ENCODE measurements at regions not wholly inside any gene's neighbourhood (a gene's known extent, or its start where the extent isn't known, plus 50 kb on each side); places are given as distances from the start of the nearest gene placed in this dataset.

DNA sequence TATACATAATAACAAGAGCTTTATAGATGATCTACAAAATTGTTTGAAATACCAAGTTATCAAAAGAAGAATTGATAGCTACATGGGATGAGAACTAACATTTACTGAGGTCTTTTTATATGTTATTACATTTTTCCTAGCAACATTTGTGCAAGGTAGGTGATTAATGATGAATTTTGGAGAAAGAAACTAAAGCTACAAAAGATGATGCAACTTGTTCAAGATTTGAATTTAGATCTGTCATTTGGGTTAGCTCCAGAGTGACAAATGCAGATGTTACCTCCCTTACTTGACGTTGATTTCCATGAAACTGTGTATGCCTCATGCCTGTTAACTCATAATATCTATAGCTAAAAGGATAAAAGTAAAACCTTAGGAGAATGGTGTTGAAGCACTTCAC lies 84.5 kb upstream of the EYA4 start:
- Histone ChIP-seq H3K27ac (no peak overlapping the region), H3K36me3 (no peaks in the 10 kb centered on the region), H3K9me3 (peaks cover 0 to 5% (median 2%) of the 10 kb centered on the region in 4 donors), H3K27me3 (no peaks in the 10 kb centered on the region), H3K4me1 (no peaks in the 10 kb centered on the region), H3K4me3 (no peak overlapping the region)
- DNase-seq = no peak
- intact Hi-C loops (cut with DNase I) = no loop called here
- 92% methylated on average over 1 of the region's 1 CpG for WGBS, 2 donors
- TF ChIP-seq POLR2A (IDR thresholded peaks at IDR 0.05) (no peak), EP300 (IDR thresholded peaks at IDR 0.05) (no peak), POLR2AphosphoS5 (IDR thresholded peaks at IDR 0.05) (no peak)
- TF ChIP-seq, protein P1, sequence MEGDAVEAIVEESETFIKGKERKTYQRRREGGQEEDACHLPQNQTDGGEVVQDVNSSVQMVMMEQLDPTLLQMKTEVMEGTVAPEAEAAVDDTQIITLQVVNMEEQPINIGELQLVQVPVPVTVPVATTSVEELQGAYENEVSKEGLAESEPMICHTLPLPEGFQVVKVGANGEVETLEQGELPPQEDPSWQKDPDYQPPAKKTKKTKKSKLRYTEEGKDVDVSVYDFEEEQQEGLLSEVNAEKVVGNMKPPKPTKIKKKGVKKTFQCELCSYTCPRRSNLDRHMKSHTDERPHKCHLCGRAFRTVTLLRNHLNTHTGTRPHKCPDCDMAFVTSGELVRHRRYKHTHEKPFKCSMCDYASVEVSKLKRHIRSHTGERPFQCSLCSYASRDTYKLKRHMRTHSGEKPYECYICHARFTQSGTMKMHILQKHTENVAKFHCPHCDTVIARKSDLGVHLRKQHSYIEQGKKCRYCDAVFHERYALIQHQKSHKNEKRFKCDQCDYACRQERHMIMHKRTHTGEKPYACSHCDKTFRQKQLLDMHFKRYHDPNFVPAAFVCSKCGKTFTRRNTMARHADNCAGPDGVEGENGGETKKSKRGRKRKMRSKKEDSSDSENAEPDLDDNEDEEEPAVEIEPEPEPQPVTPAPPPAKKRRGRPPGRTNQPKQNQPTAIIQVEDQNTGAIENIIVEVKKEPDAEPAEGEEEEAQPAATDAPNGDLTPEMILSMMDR (IDR thresholded peaks at IDR 0.05) = no peak

DNA sequence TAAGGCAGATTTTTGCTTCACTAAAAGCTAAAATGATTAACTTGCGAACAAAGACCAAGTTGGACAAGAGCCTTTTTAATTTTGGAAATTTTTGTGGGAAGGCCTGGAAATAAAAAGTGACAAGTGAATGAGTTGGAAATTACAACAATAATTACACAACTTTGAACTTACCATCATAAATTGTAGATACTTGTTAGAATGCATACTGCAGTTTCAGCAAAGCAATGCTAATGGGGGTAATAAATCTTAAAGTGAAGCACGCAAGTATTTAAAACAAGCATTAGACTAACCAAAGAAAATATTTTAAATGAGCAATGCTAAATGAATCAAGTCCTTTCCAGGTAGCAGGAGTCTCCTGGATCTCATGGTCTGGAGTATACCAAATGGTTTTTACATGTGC lies 83.2 kb upstream of the EYA4 start:
- Histone ChIP-seq H3K36me3 (no peaks in the 10 kb centered on the region), H3K27ac (no peak overlapping the region), H3K9me3 (peaks cover 0 to 5% (median 2%) of the 10 kb centered on the region in 4 donors), H3K4me1 (no peaks in the 10 kb centered on the region), H3K27me3 (no peaks in the 10 kb centered on the region), H3K4me3 (no peak overlapping the region)
- intact Hi-C loops (cut with DNase I) = no loop called here
- no peak for DNase-seq
- WGBS, 2 donors = 74 to 86% methylated on average over 2 of the region's 2 CpGs
- TF ChIP-seq POLR2A (IDR thresholded peaks at IDR 0.05) (no peak), POLR2AphosphoS5 (IDR thresholded peaks at IDR 0.05) (no peak), EP300 (IDR thresholded peaks at IDR 0.05) (no peak)
- TF ChIP-seq, protein P1 (IDR thresholded peaks at IDR 0.05) = no peak

DNA sequence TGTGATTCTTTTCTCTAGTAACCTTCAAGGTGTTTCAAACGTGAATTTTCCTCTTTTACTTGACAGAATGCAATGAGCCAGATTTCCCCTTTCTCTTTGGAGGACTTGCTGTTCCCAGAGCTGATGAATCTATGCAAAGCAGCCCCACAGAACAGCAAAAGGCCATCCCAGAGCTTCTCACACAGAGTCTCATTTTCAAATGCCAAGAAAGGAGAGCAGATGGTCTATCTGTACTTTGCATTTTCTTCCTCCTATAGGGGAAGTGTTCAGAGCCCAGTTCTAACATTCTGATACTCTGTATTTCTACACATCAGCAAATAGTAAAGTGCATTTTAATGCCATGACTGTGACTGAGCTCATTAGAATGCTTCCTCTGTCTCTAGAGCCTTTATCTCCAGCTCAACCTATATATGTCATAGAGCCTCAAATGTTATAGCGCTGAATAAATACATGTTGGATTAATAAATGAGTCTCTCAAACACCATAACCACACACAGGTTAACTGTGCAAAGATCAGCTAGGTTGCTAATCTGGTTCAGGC lies 81.8 kb upstream of the EYA4 start:
- WGBS, 2 donors = 50 to 55% methylated on average over 2 of the region's 2 CpGs

DNA sequence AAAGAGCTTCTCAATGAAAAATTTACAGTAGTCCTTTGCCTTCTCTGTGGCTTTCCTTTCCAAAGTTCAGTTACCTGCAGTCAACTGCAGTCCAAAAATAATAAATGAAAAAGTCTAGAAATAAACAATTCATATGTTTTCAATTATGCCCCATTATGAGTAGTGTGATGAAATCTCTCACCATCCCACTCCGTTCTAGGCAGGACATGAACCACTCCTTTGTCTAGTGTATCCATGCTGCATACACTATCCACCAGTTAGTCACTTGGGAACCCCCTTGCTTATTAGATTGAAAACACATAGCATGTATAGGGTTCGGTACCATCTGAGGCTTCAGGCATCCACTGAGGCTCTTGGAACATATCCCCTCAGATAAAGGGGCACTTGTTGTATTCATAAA lies 80.6 kb upstream of the EYA4 start:
- Histone ChIP-seq H3K36me3 (no peaks in the 10 kb centered on the region), H3K4me3 (no peak overlapping the region), H3K27me3 (no peaks in the 10 kb centered on the region), H3K4me1 (no peaks in the 10 kb centered on the region), H3K27ac (no peak overlapping the region), H3K9me3 (no peaks in the 10 kb centered on the region)
- intact Hi-C loops (cut with DNase I) = no loop called here
- 74 to 87% methylated on average over 2 of the region's 2 CpGs for WGBS, 2 donors
- TF ChIP-seq, protein P1 (IDR thresholded peaks at IDR 0.05) = no peak
- no peak for TF ChIP-seq POLR2AphosphoS5 (IDR thresholded peaks at IDR 0.05)
- no peak for DNase-seq

More for the DNA sequence above, 81.8 kb upstream of the EYA4 start:
- no peak for DNase-seq
- H3K27me3 ChIP-seq = no peaks in the 10 kb centered on the region
- no peaks in the 10 kb centered on the region for H3K4me1 ChIP-seq
- H3K27ac ChIP-seq = no peak overlapping the region
- no peaks in the 10 kb centered on the region for H3K36me3 ChIP-seq
- intact Hi-C loops (cut with DNase I) = no loop called here
- H3K4me3 ChIP-seq = no peak overlapping the region
- H3K9me3 ChIP-seq = peaks cover 0 to 5% (median 2%) of the 10 kb centered on the region in 4 donors
- no peak for TF ChIP-seq POLR2A (IDR thresholded peaks at IDR 0.05)
- no peak for TF ChIP-seq POLR2AphosphoS5 (IDR thresholded peaks at IDR 0.05)

DNA sequence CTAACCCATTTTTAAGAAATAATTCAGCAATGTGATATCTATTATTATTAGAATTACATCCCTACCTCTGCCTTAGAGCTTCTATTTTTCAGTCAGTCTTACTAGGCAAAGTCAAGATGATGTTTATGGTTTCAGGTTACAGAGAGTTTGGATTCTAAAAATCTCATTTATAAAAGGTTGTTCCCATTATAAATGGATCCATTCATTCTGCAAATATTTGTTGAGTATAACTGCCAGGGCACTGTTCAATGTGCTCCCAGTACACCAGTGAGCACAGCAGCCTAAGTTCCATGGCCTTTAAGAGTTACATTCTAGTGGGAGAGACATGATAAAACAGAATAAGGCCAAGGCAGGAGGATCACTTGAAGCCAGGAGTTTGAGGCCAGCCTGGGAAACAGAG lies 75.9 kb upstream of the EYA4 start:
- intact Hi-C loops (cut with DNase I) = no loop called here

More for the DNA sequence above, 75.9 kb upstream of the EYA4 start:
- DNase-seq = no peak
- Histone ChIP-seq H3K4me3 (no peak overlapping the region), H3K9me3 (no peaks in the 10 kb centered on the region), H3K27me3 (no peaks in the 10 kb centered on the region), H3K36me3 (no peaks in the 10 kb centered on the region), H3K4me1 (no peaks in the 10 kb centered on the region), H3K27ac (no peak overlapping the region)
- TF ChIP-seq POLR2AphosphoS5 (IDR thresholded peaks at IDR 0.05) = no peak
- TF ChIP-seq EP300 (IDR thresholded peaks at IDR 0.05) = no peak
- TF ChIP-seq POLR2A (IDR thresholded peaks at IDR 0.05) = no peak
- TF ChIP-seq, protein P1 (IDR thresholded peaks at IDR 0.05) = no peak
